K562 (cell line): ENCODE measurements at regions not wholly inside any gene's neighbourhood (a gene's known extent, or its start where the extent isn't known, plus 50 kb on each side); places are given as distances from the start of the nearest gene placed in this dataset.

ENCODE experiments used
- ARNT ChIP-seq, 2 experiments: fragments of 450-650 bp; IDR thresholded peaks; 2 replicates each; pipeline ENCODE4 v1.6.1; 2016; ENCODE audit warnings: mild to moderate bottlenecking in 1 of 2
- CC2D1A ChIP-seq: fragments of 450-650 bp; IDR thresholded peaks from 2 replicates; pipeline ENCODE4 v1.6.1; 2017; ENCODE audit warnings: mild to moderate bottlenecking
- CTBP1 ChIP-seq: fragments of 450-650 bp; IDR thresholded peaks from 2 replicates; pipeline ENCODE4 v1.6.1; 2016; ENCODE audit warnings: borderline replicate concordance
- CXXC5 ChIP-seq: fragments of 250-450 bp; sonication (Bioruptor Pico); IDR thresholded peaks from 2 replicates; pipeline ENCODE4 v1.8.0; 2022; ENCODE audit warnings: inconsistent platforms, mild to moderate bottlenecking, moderate library complexity
- FOXA3 ChIP-seq, 2 experiments: fragments of 450-650 bp in 1 of 2; sonication (generic) in 1 of 2; formaldehyde crosslinking; IDR thresholded peaks in 1 of 2; conservative IDR thresholded peaks in 1 of 2; 2 replicates each; pipeline versions ENCODE4 v1.4.0 to v1.8.0; 2020 to 2022; ENCODE audit warnings: mild to moderate bottlenecking in 2 of 2, missing genetic modification reagents in 1 of 2
- KLF16 ChIP-seq: IDR thresholded peaks from 2 replicates; pipeline ENCODE4 v1.6.1; 2016; ENCODE audit warnings: antibody characterized with exemption
- MAZ ChIP-seq, 2 experiments: fragments of 450-650 bp in 1 of 2; sonication (generic) in 1 of 2; formaldehyde crosslinking; IDR thresholded peaks in 1 of 2; conservative IDR thresholded peaks in 1 of 2; 2 replicates each; pipeline versions ENCODE4 v1.4.0 to v1.5.0; 2020; ENCODE audit warnings: mild to moderate bottlenecking in 1 of 2, missing genetic modification reagents in 1 of 2
- RAD21 ChIP-seq, 2 experiments: fragments of 250-450 bp in 1 of 2; fragments of 450-650 bp in 1 of 2; sonication (Bioruptor Pico) in 1 of 2; formaldehyde crosslinking in 1 of 2; IDR thresholded peaks in 1 of 2; conservative IDR thresholded peaks in 1 of 2; 2 replicates each; pipeline versions ENCODE4 v1.4.0 to v1.8.0; 2020 to 2022; ENCODE audit warnings: mild to moderate bottlenecking in 2 of 2, moderate library complexity in 1 of 2
- SMAD4 ChIP-seq: fragments of 250-450 bp; sonication (Bioruptor Pico); conservative IDR thresholded peaks from 2 replicates; pipeline ENCODE4 v1.8.0; 2021; ENCODE audit warnings: inconsistent platforms, mild to moderate bottlenecking, moderate library complexity
- SMARCA5 ChIP-seq: fragments of 450-650 bp; IDR thresholded peaks from 2 replicates; pipeline ENCODE4 v1.6.1; 2016
- SMARCE1 ChIP-seq: fragments of 450-650 bp; IDR thresholded peaks from 2 replicates; pipeline ENCODE4 v1.7.1; 2016; ENCODE audit warnings: mild to moderate bottlenecking
- ZNF197 ChIP-seq: fragments of 200-800 bp; sonication (Bioruptor generic); IDR thresholded peaks from 2 replicates; pipeline ENCODE4 v1.6.1; 2016; ENCODE audit warnings: low read depth, missing genetic modification characterization, missing compliant biosample characterization
- ZNF766 ChIP-seq: fragments of 200-800 bp; sonication (Bioruptor generic); conservative IDR thresholded peaks from 2 replicates; pipeline ENCODE4 v1.6.1; 2016; ENCODE audit warnings: missing genetic modification characterization, missing compliant biosample characterization
- TF ChIP-seq, protein P1 (sequence below): fragments of 450-650 bp; IDR thresholded peaks from 2 replicates; pipeline ENCODE4 v1.6.1; 2016
- TF ChIP-seq, protein P2 (sequence below): sonication (generic); formaldehyde crosslinking; IDR thresholded peaks from 2 replicates; pipeline ENCODE4 v1.9.0; 2022; ENCODE audit warnings: mild to moderate bottlenecking, missing genetic modification reagents
- TF ChIP-seq, protein P3 (sequence below): sonication (generic); formaldehyde crosslinking; IDR thresholded peaks from 2 replicates; pipeline ENCODE4 v1.4.0; 2020; ENCODE audit warnings: mild to moderate bottlenecking, missing genetic modification reagents

DNA sequence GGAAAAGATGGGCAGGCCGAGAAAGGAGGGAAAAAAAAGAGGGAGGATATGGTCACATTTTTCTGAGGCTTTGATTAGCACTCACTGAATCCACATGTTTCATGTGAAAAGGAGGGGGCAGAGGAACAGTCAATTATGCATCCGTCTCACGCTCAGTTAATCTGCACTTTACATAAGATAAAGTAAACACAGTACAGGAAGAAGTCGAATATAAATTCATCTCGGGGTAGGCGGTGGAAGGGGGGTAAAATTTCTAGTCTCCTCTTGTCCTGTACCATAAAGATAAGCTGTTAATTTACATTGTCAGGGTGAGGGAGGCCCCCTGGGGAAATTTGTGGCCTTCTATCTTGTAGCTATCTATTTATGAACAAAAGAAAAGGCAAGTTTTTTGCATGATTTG lies 73.1 kb upstream of the CES5A start (continued):
- TF ChIP-seq KLF16 (peak; percentile 34; the same call in 1 of the 2 replicates), CC2D1A (no peak), SMARCE1 (no peak; the same call in 1 of the 2 replicates), CXXC5 (CRISPR knock-in tag) (no peak), ZNF766 (CRISPR knock-in tag) (peak; percentile 49; the same call in 1 of the 2 replicates), CTBP1 (peak; percentile 15; the same call in 1 of the 2 replicates), SMARCA5 (no peak), FOXA3 (CRISPR knock-in tag; conservative IDR thresholded peaks at IDR 0.05 in 1 of 2, IDR thresholded peaks at IDR 0.05 in 1 of 2) (peak in 1 of 2 experiments; percentile 89; a peak in 2 of 4 replicates), MAZ (CRISPR knock-in tag; conservative IDR thresholded peaks at IDR 0.05 in 1 of 2, IDR thresholded peaks at IDR 0.05 in 1 of 2) (peak in 1 of 2 experiments; percentile 40; a peak in 1 of 4 replicates), RAD21 (CRISPR knock-in tag; conservative IDR thresholded peaks at IDR 0.05 in 1 of 2, IDR thresholded peaks at IDR 0.05 in 1 of 2) (0 out of 4 replicates have a peak, but pooled peaks of 1 of the 2 experiments have one; percentile 6), ZNF197 (CRISPR knock-in tag) (0 out of 2 replicates have a peak, but pooled peaks have one; percentile 11), SMAD4 (peak; percentile 15; the same call in 1 of the 2 replicates), ARNT (IDR thresholded peaks at IDR 0.05) (no peak)
- TF ChIP-seq, protein P1, sequence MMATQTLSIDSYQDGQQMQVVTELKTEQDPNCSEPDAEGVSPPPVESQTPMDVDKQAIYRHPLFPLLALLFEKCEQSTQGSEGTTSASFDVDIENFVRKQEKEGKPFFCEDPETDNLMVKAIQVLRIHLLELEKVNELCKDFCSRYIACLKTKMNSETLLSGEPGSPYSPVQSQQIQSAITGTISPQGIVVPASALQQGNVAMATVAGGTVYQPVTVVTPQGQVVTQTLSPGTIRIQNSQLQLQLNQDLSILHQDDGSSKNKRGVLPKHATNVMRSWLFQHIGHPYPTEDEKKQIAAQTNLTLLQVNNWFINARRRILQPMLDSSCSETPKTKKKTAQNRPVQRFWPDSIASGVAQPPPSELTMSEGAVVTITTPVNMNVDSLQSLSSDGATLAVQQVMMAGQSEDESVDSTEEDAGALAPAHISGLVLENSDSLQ: peak; percentile 21; the same call in 1 of the 2 replicates
- TF ChIP-seq, protein P2, sequence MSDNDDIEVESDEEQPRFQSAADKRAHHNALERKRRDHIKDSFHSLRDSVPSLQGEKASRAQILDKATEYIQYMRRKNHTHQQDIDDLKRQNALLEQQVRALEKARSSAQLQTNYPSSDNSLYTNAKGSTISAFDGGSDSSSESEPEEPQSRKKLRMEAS (CRISPR knock-in tag): no peak
- TF ChIP-seq, protein P3, sequence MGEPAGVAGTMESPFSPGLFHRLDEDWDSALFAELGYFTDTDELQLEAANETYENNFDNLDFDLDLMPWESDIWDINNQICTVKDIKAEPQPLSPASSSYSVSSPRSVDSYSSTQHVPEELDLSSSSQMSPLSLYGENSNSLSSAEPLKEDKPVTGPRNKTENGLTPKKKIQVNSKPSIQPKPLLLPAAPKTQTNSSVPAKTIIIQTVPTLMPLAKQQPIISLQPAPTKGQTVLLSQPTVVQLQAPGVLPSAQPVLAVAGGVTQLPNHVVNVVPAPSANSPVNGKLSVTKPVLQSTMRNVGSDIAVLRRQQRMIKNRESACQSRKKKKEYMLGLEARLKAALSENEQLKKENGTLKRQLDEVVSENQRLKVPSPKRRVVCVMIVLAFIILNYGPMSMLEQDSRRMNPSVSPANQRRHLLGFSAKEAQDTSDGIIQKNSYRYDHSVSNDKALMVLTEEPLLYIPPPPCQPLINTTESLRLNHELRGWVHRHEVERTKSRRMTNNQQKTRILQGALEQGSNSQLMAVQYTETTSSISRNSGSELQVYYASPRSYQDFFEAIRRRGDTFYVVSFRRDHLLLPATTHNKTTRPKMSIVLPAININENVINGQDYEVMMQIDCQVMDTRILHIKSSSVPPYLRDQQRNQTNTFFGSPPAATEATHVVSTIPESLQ (CRISPR knock-in tag): no peak
